NAMALWA (cell line): ENCODE measurements at regions not wholly inside any gene's neighbourhood (a gene's known extent, or its start where the extent isn't known, plus 50 kb on each side); places are given as distances from the start of the nearest gene placed in this dataset.
A peak's percentile ranks its signal among the peaks of the same experiment; 100 is the strongest.

ENCODE experiments used
- DNase-seq: peaks from one replicate; pipeline ENCODE4 v3.0.0-alpha.2; 2015; ENCODE audit warnings: low spot score

GRCh38 chr6:76403064-76403463, 330.6 kb upstream of the IMPG1 start:
- no peak for DNase-seq

- DNase-seq: no peak
These were observed 325.5 kb upstream of the IMPG1 start for GRCh38 chr6:76397966-76398365.

GRCh38 chr6:76382201-76382600, 309.7 kb upstream of the IMPG1 start:
- DNase-seq: no peak

- no peak for DNase-seq
These were observed 309.1 kb upstream of the IMPG1 start for GRCh38 chr6:76381612-76382011.

- DNase-seq: peak; percentile 13
These were observed 278.8 kb upstream of the IMPG1 start for GRCh38 chr6:76351275-76351674.

- DNase-seq: no peak
These were observed 275.1 kb upstream of the IMPG1 start for GRCh38 chr6:76347539-76347938.

- no peak for DNase-seq
These were observed 270.2 kb upstream of the IMPG1 start for GRCh38 chr6:76342611-76343160.

- DNase-seq: no peak
These were observed 257.6 kb upstream of the IMPG1 start for GRCh38 chr6:76330031-76330430.

- DNase-seq: no peak
These were observed 254.4 kb upstream of the IMPG1 start for GRCh38 chr6:76326871-76327270.
